Fibroblast of lung (primary cell): ENCODE measurements at regions not wholly inside any gene's neighbourhood (a gene's known extent, or its start where the extent isn't known, plus 50 kb on each side); places are given as distances from the start of the nearest gene placed in this dataset.

ENCODE experiments used
- DNase-seq, 2 donors: peaks; one replicate each; pipeline versions ENCODE4 v3.0.0 to v3.0.0-alpha.2; 2010; ENCODE audit warnings: low read depth in 2 of 2
- H2AFZ ChIP-seq: 2 replicates; pipeline ENCODE4 v1.5.1; 2012; ENCODE audit warnings: low read length, control low read depth, inconsistent platforms
- H3K27ac ChIP-seq: 2 replicates; pipeline ENCODE4 v1.5.1; 2011; ENCODE audit warnings: low read length, control low read depth; ENCODE audit not compliant: insufficient read depth
- H3K27me3 ChIP-seq: 2 replicates; pipeline ENCODE4 v1.5.1; 2011; ENCODE audit warnings: mild to moderate bottlenecking, low read length; ENCODE audit not compliant: control insufficient read depth, insufficient read depth
- H3K36me3 ChIP-seq: 2 replicates; pipeline ENCODE4 v1.5.1; 2011; ENCODE audit warnings: low read length; ENCODE audit not compliant: control insufficient read depth, insufficient read depth
- H3K4me1 ChIP-seq: 2 replicates; pipeline ENCODE4 v1.5.1; 2011; ENCODE audit warnings: low read length; ENCODE audit not compliant: control insufficient read depth, insufficient read depth; ENCODE audit errors: extremely low read depth
- H3K4me2 ChIP-seq: 2 replicates; pipeline ENCODE4 v1.5.1; 2011; ENCODE audit warnings: low read length, control low read depth; ENCODE audit not compliant: insufficient read depth; ENCODE audit errors: extremely low read depth
- H3K4me3 ChIP-seq, 4 experiments: fragments of 200-600 bp in 1 of 4; sonication (generic) in 1 of 4; replicated peaks in 1 of 4; 2 replicates each; pipeline ENCODE4 v1.5.1; 2011 to 2016; ENCODE audit warnings: low read length in 4 of 4, low read depth in 3 of 4, mild to moderate bottlenecking in 3 of 4, control low read depth in 2 of 4, inconsistent platforms in 1 of 4, mixed read lengths in 1 of 4; ENCODE audit not compliant: insufficient read depth in 1 of 4; ENCODE audit errors: control extremely low read depth in 1 of 4
- H3K79me2 ChIP-seq: 2 replicates; pipeline ENCODE4 v1.5.1; 2012; ENCODE audit warnings: mild to moderate bottlenecking, low read length, inconsistent platforms; ENCODE audit not compliant: control insufficient read depth, insufficient read depth
- H3K9ac ChIP-seq: 2 replicates; pipeline ENCODE4 v1.5.1; 2011; ENCODE audit warnings: mild to moderate bottlenecking, low read length, control low read depth; ENCODE audit not compliant: insufficient read depth
- H3K9me3 ChIP-seq: 2 replicates; pipeline ENCODE4 v1.5.1; 2012; ENCODE audit warnings: low read depth, low read length; ENCODE audit not compliant: control insufficient read depth, insufficient read depth
- H4K20me1 ChIP-seq: 2 replicates; pipeline ENCODE4 v1.5.1; 2011; ENCODE audit warnings: low read length; ENCODE audit not compliant: control insufficient read depth, insufficient read depth; ENCODE audit errors: extremely low read depth
- CTCF ChIP-seq, 2 donors: IDR thresholded peaks in 1 of 2; conservative IDR thresholded peaks in 1 of 2; 1 replicate in 1 of 2; 2 replicates in 1 of 2; pipeline ENCODE4 v1.5.1; 2011 to 2012; ENCODE audit warnings: low read length in 2 of 2, control low read depth in 1 of 2, inconsistent platforms in 1 of 2, low read depth in 1 of 2, mild to moderate bottlenecking in 1 of 2
- EZH2 ChIP-seq: IDR thresholded peaks from 2 replicates; pipeline ENCODE4 v1.5.1; 2012; ENCODE audit warnings: low read length, control low read depth, mild to moderate bottlenecking; ENCODE audit errors: missing control alignments

- no peak overlapping the region for H3K4me3 ChIP-seq
- no peaks in the 10 kb centered on the region for H3K4me1 ChIP-seq
- no peaks in the 10 kb centered on the region for H3K79me2 ChIP-seq
- no peaks in the 10 kb centered on the region for H3K27me3 ChIP-seq
- no peak overlapping the region for H3K9ac ChIP-seq
- H3K27ac ChIP-seq = no peak overlapping the region
- no peak for DNase-seq
- TF ChIP-seq CTCF (conservative IDR thresholded peaks at IDR 0.05 in 1 of 2, IDR thresholded peaks at IDR 0.05 in 1 of 2; ENCODE audit: low read depth in 1 of 2, low read length in 2 of 2) (no peak), EZH2 (no peak)
- no peak overlapping the region for H3K4me2 ChIP-seq
- H3K9me3 ChIP-seq = no peaks in the 10 kb centered on the region
- no peaks in the 10 kb centered on the region for H3K36me3 ChIP-seq
- peak overlapping the region; percentile 54 for H2AFZ ChIP-seq
- H4K20me1 ChIP-seq = no peaks in the 10 kb centered on the region
Observed at GRCh38 chr7:124550036-124550435, 215.6 kb downstream of the GPR37 start.

- no peak overlapping the region for H3K9ac ChIP-seq
- H3K4me2 ChIP-seq = no peak overlapping the region
- DNase-seq = no peak
- no peak for TF ChIP-seq EZH2
- TF ChIP-seq CTCF (conservative IDR thresholded peaks at IDR 0.05 in 1 of 2, IDR thresholded peaks at IDR 0.05 in 1 of 2; ENCODE audit: low read depth in 1 of 2, low read length in 2 of 2) = no peak
- no peak overlapping the region for H2AFZ ChIP-seq
- H3K4me1 ChIP-seq = no peaks in the 10 kb centered on the region
- no peaks in the 10 kb centered on the region for H3K9me3 ChIP-seq
- no peak overlapping the region for H3K4me3 ChIP-seq
- no peaks in the 10 kb centered on the region for H4K20me1 ChIP-seq
- no peaks in the 10 kb centered on the region for H3K36me3 ChIP-seq
- no peaks in the 10 kb centered on the region for H3K79me2 ChIP-seq
- H3K27ac ChIP-seq = no peak overlapping the region
- H3K27me3 ChIP-seq = no peaks in the 10 kb centered on the region
Observed at GRCh38 chr7:124542476-124542875, 223.1 kb downstream of the GPR37 start.

- H3K27ac ChIP-seq = no peak overlapping the region
- H3K4me2 ChIP-seq = peak overlapping the region; percentile 6
- no peaks in the 10 kb centered on the region for H3K79me2 ChIP-seq
- H3K9ac ChIP-seq = no peak overlapping the region
- H3K4me3 ChIP-seq = no peak overlapping the region
- H3K9me3 ChIP-seq = no peaks in the 10 kb centered on the region
- H3K27me3 ChIP-seq = no peaks in the 10 kb centered on the region
- H3K36me3 ChIP-seq = no peaks in the 10 kb centered on the region
- H2AFZ ChIP-seq = no peak overlapping the region
- TF ChIP-seq EZH2 = no peak
- TF ChIP-seq CTCF (conservative IDR thresholded peaks at IDR 0.05 in 1 of 2, IDR thresholded peaks at IDR 0.05 in 1 of 2; ENCODE audit: low read depth in 1 of 2, low read length in 2 of 2) = no peak
- DNase-seq = peak; percentile 8 to 74
- peaks cover 3% of the 10 kb centered on the region for H3K4me1 ChIP-seq
- no peaks in the 10 kb centered on the region for H4K20me1 ChIP-seq
Observed at GRCh38 chr7:124536156-124536762, 229.3 kb downstream of the GPR37 start.
